Neural progenitor cell (in vitro differentiated cells): ENCODE measurements at regions not wholly inside any gene's neighbourhood (a gene's known extent, or its start where the extent isn't known, plus 50 kb on each side); places are given as distances from the start of the nearest gene placed in this dataset.
"Not testable (repeated sequence)": the region's sequence is repeated elsewhere in the genome, so short reads cannot be mapped to it uniquely, and the experiment has no call there.

Experiments used
- DNase-seq: peaks from one replicate; pipeline ENCODE4 v3.0.0-alpha.2; 2016; ENCODE audit warnings: low spot score
- H2AFZ ChIP-seq: fragments of 200-600 bp; sonication (generic); replicated peaks from 2 replicates; pipeline ENCODE4 v1.6.1; 2016; ENCODE audit warnings: antibody characterized with exemption
- H3F3A ChIP-seq: fragments of 200-600 bp; sonication (generic); 2 replicates; pipeline ENCODE4 v1.6.1; 2016; ENCODE audit warnings: antibody characterized with exemption, low read depth
- H3K27ac ChIP-seq: fragments of 200-600 bp; sonication (generic); 2 replicates; pipeline ENCODE4 v1.5.1; 2016; ENCODE audit warnings: mild to moderate bottlenecking
- H3K27me3 ChIP-seq: fragments of 200-600 bp; sonication (generic); 2 replicates; pipeline ENCODE4 v1.6.1; 2016; ENCODE audit warnings: mild to moderate bottlenecking, moderate library complexity
- H3K36me3 ChIP-seq: fragments of 200-600 bp; sonication (generic); 2 replicates; pipeline ENCODE4 v1.5.1; 2016
- H3K4me1 ChIP-seq: fragments of 200-600 bp; sonication (generic); 2 replicates; pipeline ENCODE4 v1.6.1; 2016; ENCODE audit warnings: mixed run types
- H3K4me2 ChIP-seq: fragments of 200-600 bp; sonication (generic); 2 replicates; pipeline ENCODE4 v1.6.1; 2016
- H3K4me3 ChIP-seq: fragments of 200-600 bp; sonication (generic); 2 replicates; pipeline ENCODE4 v1.5.1; 2016
- H3K79me2 ChIP-seq: fragments of 200-600 bp; sonication (generic); 2 replicates; pipeline ENCODE4 v1.6.1; 2016; ENCODE audit warnings: low read depth
- H3K9ac ChIP-seq: fragments of 200-600 bp; sonication (generic); 2 replicates; pipeline ENCODE4 v1.6.1; 2016
- H3K9me3 ChIP-seq: fragments of 200-600 bp; sonication (generic); 2 replicates; pipeline ENCODE4 v1.5.1; 2016; ENCODE audit warnings: low read depth
- H4K20me1 ChIP-seq: fragments of 200-600 bp; sonication (generic); 2 replicates; pipeline ENCODE4 v1.6.1; 2016; ENCODE audit warnings: low read depth
- H3K27ac Mint-ChIP-seq: 3 replicates; pipeline ENCODE4 v1.8.0; 2021; ENCODE audit warnings: mixed read lengths
- H3K27me3 Mint-ChIP-seq: 2 replicates; pipeline ENCODE4 v1.8.0; 2022; ENCODE audit warnings: low read depth, mild to moderate bottlenecking, inconsistent platforms, moderate library complexity, mixed read lengths; ENCODE audit not compliant: insufficient read depth
- H3K36me3 Mint-ChIP-seq: 3 replicates; pipeline ENCODE4 v1.8.0; 2021; ENCODE audit warnings: mixed read lengths
- H3K4me1 Mint-ChIP-seq: 3 replicates; pipeline ENCODE4 v1.8.0; 2021; ENCODE audit warnings: mixed read lengths
- H3K4me3 Mint-ChIP-seq: 3 replicates; pipeline ENCODE4 v1.8.0; 2021; ENCODE audit warnings: mild to moderate bottlenecking, moderate library complexity, mixed read lengths
- H3K9me3 Mint-ChIP-seq: 3 replicates; pipeline ENCODE4 v1.8.0; 2020; ENCODE audit warnings: mixed read lengths
- EZH2 ChIP-seq: fragments of 200-600 bp; sonication (generic); IDR thresholded peaks from 2 replicates; pipeline ENCODE4 v1.6.1; 2017; ENCODE audit warnings: antibody characterized with exemption, mild to moderate bottlenecking, moderate library complexity
- EZH2phosphoT487 ChIP-seq: fragments of 200-600 bp; sonication (generic); IDR thresholded peaks from 2 replicates; pipeline ENCODE4 v1.6.1; 2017; ENCODE audit warnings: antibody characterized with exemption
- TF ChIP-seq, protein P1 (sequence below): fragments of 200-600 bp; sonication (generic); IDR thresholded peaks from 2 replicates; pipeline ENCODE4 v1.5.1; 2017; ENCODE audit warnings: antibody characterized with exemption, mild to moderate bottlenecking

GRCh38 chr1:144101397-144102045 lies 129.7 kb upstream of the FAM72C start:
- no peaks in the 10 kb centered on the region for H3F3A ChIP-seq
- no peaks in the 10 kb centered on the region for H3K36me3 Mint-ChIP-seq
- TF ChIP-seq EZH2 (no peak), EZH2phosphoT487 (no peak)
- TF ChIP-seq, protein P1, sequence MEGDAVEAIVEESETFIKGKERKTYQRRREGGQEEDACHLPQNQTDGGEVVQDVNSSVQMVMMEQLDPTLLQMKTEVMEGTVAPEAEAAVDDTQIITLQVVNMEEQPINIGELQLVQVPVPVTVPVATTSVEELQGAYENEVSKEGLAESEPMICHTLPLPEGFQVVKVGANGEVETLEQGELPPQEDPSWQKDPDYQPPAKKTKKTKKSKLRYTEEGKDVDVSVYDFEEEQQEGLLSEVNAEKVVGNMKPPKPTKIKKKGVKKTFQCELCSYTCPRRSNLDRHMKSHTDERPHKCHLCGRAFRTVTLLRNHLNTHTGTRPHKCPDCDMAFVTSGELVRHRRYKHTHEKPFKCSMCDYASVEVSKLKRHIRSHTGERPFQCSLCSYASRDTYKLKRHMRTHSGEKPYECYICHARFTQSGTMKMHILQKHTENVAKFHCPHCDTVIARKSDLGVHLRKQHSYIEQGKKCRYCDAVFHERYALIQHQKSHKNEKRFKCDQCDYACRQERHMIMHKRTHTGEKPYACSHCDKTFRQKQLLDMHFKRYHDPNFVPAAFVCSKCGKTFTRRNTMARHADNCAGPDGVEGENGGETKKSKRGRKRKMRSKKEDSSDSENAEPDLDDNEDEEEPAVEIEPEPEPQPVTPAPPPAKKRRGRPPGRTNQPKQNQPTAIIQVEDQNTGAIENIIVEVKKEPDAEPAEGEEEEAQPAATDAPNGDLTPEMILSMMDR = no peak
- no peak overlapping the region for H3K27ac ChIP-seq
- H3K4me1 Mint-ChIP-seq = no peaks in the 10 kb centered on the region
- no peaks in the 10 kb centered on the region for H3K27me3 ChIP-seq
- H3K36me3 ChIP-seq = no peaks in the 10 kb centered on the region
- no peak for DNase-seq
- no peak overlapping the region for H3K4me2 ChIP-seq
- no peak overlapping the region for H3K9ac ChIP-seq
- no peak overlapping the region for H2AFZ ChIP-seq
- peaks cover 14% of the 10 kb centered on the region for H3K9me3 Mint-ChIP-seq
- no peak overlapping the region for H3K4me3 Mint-ChIP-seq
- no peaks in the 10 kb centered on the region for H3K9me3 ChIP-seq
- H3K27me3 Mint-ChIP-seq = no peaks in the 10 kb centered on the region
- H3K27ac Mint-ChIP-seq = no peak overlapping the region
- H3K4me1 ChIP-seq = no peaks in the 10 kb centered on the region
- no peaks in the 10 kb centered on the region for H3K79me2 ChIP-seq
- no peak overlapping the region for H3K4me3 ChIP-seq
- H4K20me1 ChIP-seq = no peaks in the 10 kb centered on the region

GRCh38 chr1:144077167-144077841 lies 105.5 kb upstream of the FAM72C start:
- not testable (repeated sequence) for H3K4me1 Mint-ChIP-seq, H3K36me3 ChIP-seq, H3K9me3 Mint-ChIP-seq, H2AFZ ChIP-seq, H3K4me1 ChIP-seq, H3K9me3 ChIP-seq, H4K20me1 ChIP-seq, H3K27me3 Mint-ChIP-seq, H3K79me2 ChIP-seq, H3K36me3 Mint-ChIP-seq, H3K9ac ChIP-seq, H3K27ac Mint-ChIP-seq, H3K27ac ChIP-seq, H3F3A ChIP-seq
- peak; percentile 82 for TF ChIP-seq EZH2
- peak; percentile 67 for TF ChIP-seq EZH2phosphoT487
- H3K4me3 Mint-ChIP-seq = peak overlapping the region; percentile 82
- Histone ChIP-seq H3K4me3 (peak overlapping the region; percentile 75), H3K4me2 (peak overlapping the region; percentile 71), H3K27me3 (peaks cover 13% of the 10 kb centered on the region)
- DNase-seq = peak; percentile 76

DNA sequence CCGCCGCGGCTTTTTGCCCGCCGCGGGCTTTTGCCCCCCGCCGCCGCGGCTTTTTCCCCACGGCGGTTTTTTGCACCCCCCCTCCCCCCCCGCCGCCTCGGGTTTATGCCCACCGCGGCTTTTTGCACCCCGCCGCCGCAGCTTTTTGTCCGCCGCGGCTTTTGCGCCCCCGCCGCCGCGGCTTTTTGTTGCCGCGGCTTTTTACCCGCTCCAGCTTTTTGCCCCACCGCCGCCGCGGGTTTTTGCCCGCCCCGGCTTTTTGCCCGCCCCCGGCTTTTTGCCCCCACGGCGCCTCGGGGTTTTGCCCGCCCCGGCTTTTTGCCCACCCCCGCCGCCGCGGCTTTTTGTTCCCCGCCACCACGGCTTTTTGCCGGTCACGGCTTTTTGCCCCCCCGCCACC lies 104.9 kb upstream of the FAM72C start:
- not testable (repeated sequence) for H3K4me3 Mint-ChIP-seq

DNA sequence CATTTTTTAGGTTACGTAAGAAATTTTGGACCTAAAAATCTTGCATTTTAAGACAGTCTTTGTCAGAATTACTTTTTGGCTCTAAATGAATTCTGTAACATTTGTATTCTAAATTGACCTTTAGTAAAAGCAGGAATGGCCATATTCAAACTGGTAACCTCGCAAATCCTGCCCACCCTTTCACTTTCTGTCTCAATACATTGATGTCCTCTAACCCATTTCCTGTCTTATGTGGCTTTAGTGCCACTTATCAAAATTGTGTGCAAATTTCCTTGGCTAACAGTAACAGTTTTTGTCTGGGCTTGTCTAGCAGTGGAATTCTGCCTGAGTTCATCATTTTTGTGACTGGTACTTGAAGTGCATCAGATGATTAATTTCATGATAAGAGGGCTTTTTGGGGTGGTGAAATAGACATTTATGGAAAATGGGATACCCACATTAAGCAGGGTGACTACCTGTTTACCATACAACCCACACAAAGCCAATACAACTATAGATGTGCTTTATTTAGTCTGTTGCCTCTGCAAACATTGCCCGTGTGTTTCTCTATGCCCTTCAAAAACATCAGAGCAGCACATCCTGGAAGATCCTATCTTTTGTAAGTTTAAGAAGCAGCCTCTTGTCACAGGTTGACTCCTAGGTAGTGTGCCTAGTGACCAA lies 98.7 kb upstream of the FAM72C start:
- not testable (repeated sequence) for H3K9ac ChIP-seq, H3K9me3 ChIP-seq, H3K27ac ChIP-seq, H3K27me3 ChIP-seq, H3F3A ChIP-seq, H3K27ac Mint-ChIP-seq, H3K27me3 Mint-ChIP-seq, H3K4me3 Mint-ChIP-seq, H3K36me3 ChIP-seq, H3K4me2 ChIP-seq, H3K79me2 ChIP-seq, H3K4me1 ChIP-seq, DNase-seq, H3K4me1 Mint-ChIP-seq, H3K4me3 ChIP-seq, H3K36me3 Mint-ChIP-seq, H3K9me3 Mint-ChIP-seq, H2AFZ ChIP-seq, H4K20me1 ChIP-seq

More for the DNA sequence above, 104.9 kb upstream of the FAM72C start:
- H3K4me2 ChIP-seq = peak overlapping the region; percentile 54
- H3K79me2 ChIP-seq, H3K9ac ChIP-seq, H3K9me3 Mint-ChIP-seq, H3K36me3 Mint-ChIP-seq, H3K4me1 Mint-ChIP-seq, H3F3A ChIP-seq, H3K27ac ChIP-seq, H3K4me1 ChIP-seq, H3K36me3 ChIP-seq, DNase-seq, H3K9me3 ChIP-seq, H2AFZ ChIP-seq, H3K27ac Mint-ChIP-seq, H3K27me3 Mint-ChIP-seq, H4K20me1 ChIP-seq: not testable (repeated sequence)
- peaks cover 13% of the 10 kb centered on the region for H3K27me3 ChIP-seq
- peak overlapping the region; percentile 75 for H3K4me3 ChIP-seq

DNA sequence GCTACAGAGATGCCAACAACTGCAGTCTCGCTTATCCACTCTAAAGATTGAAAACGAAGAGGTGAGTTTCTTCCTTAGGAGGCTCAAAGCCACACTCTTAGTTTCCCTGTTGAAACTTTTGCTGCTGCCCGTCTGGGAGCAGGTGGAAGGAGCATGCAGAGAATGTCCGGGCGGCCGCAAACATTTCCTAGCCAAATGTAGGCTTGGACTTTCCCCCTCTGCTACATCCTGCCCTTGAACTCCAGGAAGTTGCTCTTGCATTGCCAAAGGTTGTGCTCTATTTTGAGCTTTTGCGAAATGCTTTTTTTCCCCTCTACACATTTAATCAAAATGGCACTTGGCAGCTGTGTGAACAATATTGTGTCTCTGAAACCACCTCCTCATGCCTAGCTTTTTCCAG lies 95.3 kb upstream of the FAM72C start:
- not testable (repeated sequence) for H3K36me3 ChIP-seq, H3K27ac ChIP-seq, H3K4me2 ChIP-seq, H3K79me2 ChIP-seq, H3K4me3 ChIP-seq, H3K9ac ChIP-seq, DNase-seq, H3K27ac Mint-ChIP-seq, H4K20me1 ChIP-seq, H3K4me1 Mint-ChIP-seq, H3K4me1 ChIP-seq, H2AFZ ChIP-seq, H3K9me3 Mint-ChIP-seq, H3F3A ChIP-seq, H3K27me3 Mint-ChIP-seq, H3K4me3 Mint-ChIP-seq, H3K27me3 ChIP-seq, H3K36me3 Mint-ChIP-seq, H3K9me3 ChIP-seq

- H3K79me2 ChIP-seq, H3K4me1 ChIP-seq, H3K4me3 Mint-ChIP-seq, H3K27me3 Mint-ChIP-seq, DNase-seq, H3K4me3 ChIP-seq, H2AFZ ChIP-seq, H3K36me3 ChIP-seq, H3K27me3 ChIP-seq, H3K9me3 Mint-ChIP-seq, H3K27ac ChIP-seq, H3K27ac Mint-ChIP-seq, H3K9ac ChIP-seq, H3K36me3 Mint-ChIP-seq, H3K4me2 ChIP-seq, H3F3A ChIP-seq, H3K9me3 ChIP-seq, H3K4me1 Mint-ChIP-seq, H4K20me1 ChIP-seq: not testable (repeated sequence)
These were observed 94.5 kb upstream of the FAM72C start for GRCh38 chr1:144066071-144066813.
